Astrocyte (in vitro differentiated cells and primary cell): ENCODE measurements at regions not wholly inside any gene's neighbourhood (a gene's known extent, or its start where the extent isn't known, plus 50 kb on each side); places are given as distances from the start of the nearest gene placed in this dataset.

Source experiments
- DNase-seq: peaks from one replicate; pipeline ENCODE4 v3.0.0-alpha.2; 2010; ENCODE audit warnings: low read depth
- FAIRE-seq: peaks from 2 replicates; lab custom pipeline; 2011; peaks lifted over from hg19 to GRCh38; lab: Jason Lieb, UNC
- H2AFZ ChIP-seq: 2 replicates; pipeline ENCODE4 v1.6.0; 2012; ENCODE audit warnings: low read depth, low read length, inconsistent platforms
- H3K27ac ChIP-seq: 2 replicates; pipeline ENCODE4 v1.5.1; 2011; ENCODE audit warnings: low read depth, low read length, inconsistent platforms
- H3K27me3 ChIP-seq: 2 replicates; pipeline ENCODE4 v1.6.0; 2011; ENCODE audit warnings: low read length, inconsistent platforms; ENCODE audit not compliant: insufficient read depth
- H3K36me3 ChIP-seq: 2 replicates; pipeline ENCODE4 v1.5.1; 2011; ENCODE audit warnings: low read length, inconsistent platforms; ENCODE audit not compliant: insufficient read depth
- H3K4me1 ChIP-seq: 2 replicates; pipeline ENCODE4 v1.5.1; 2011; ENCODE audit warnings: low read length, inconsistent platforms; ENCODE audit not compliant: insufficient read depth
- H3K4me2 ChIP-seq: 2 replicates; pipeline ENCODE4 v1.6.0; 2012; ENCODE audit warnings: low read length, inconsistent platforms
- H3K4me3 ChIP-seq: 2 replicates; pipeline ENCODE4 v1.5.1; 2011; ENCODE audit warnings: low read depth, mild to moderate bottlenecking, low read length, inconsistent platforms; ENCODE audit not compliant: insufficient read depth
- H3K79me2 ChIP-seq: 2 replicates; pipeline ENCODE4 v1.6.0; 2012; ENCODE audit warnings: mild to moderate bottlenecking, low read length, inconsistent platforms; ENCODE audit not compliant: insufficient read depth
- H3K9ac ChIP-seq: 2 replicates; pipeline ENCODE4 v1.6.0; 2012; ENCODE audit warnings: mild to moderate bottlenecking, low read length, inconsistent platforms
- H3K9me3 ChIP-seq: 2 replicates; pipeline ENCODE4 v1.5.1; 2012; ENCODE audit warnings: low read depth, mild to moderate bottlenecking, low read length, inconsistent platforms; ENCODE audit not compliant: insufficient read depth
- H4K20me1 ChIP-seq: 2 replicates; pipeline ENCODE4 v1.6.0; 2012; ENCODE audit warnings: low read length, inconsistent platforms; ENCODE audit not compliant: insufficient read depth
- H3K27ac Mint-ChIP-seq: one replicate; pipeline ENCODE4 v1.8.0; 2021; ENCODE audit warnings: mild to moderate bottlenecking, mixed read lengths; ENCODE audit not compliant: unreplicated experiment
- H3K27me3 Mint-ChIP-seq: one replicate; pipeline ENCODE4 v1.8.0; 2021; ENCODE audit warnings: low read depth, mixed read lengths; ENCODE audit not compliant: unreplicated experiment
- H3K36me3 Mint-ChIP-seq: one replicate; pipeline ENCODE4 v1.8.0; 2021; ENCODE audit warnings: low read depth, mixed read lengths; ENCODE audit not compliant: unreplicated experiment
- H3K4me1 Mint-ChIP-seq: one replicate; pipeline ENCODE4 v1.8.0; 2021; ENCODE audit warnings: low read depth, mixed read lengths; ENCODE audit not compliant: unreplicated experiment
- H3K4me3 Mint-ChIP-seq: one replicate; pipeline ENCODE4 v1.8.0; 2021; ENCODE audit warnings: mild to moderate bottlenecking, moderate library complexity, mixed read lengths; ENCODE audit not compliant: unreplicated experiment
- H3K9me3 Mint-ChIP-seq: one replicate; pipeline ENCODE4 v1.8.0; 2021; ENCODE audit warnings: mild to moderate bottlenecking, mixed read lengths; ENCODE audit not compliant: unreplicated experiment
- CTCF ChIP-seq: IDR thresholded peaks from 2 replicates; pipeline ENCODE4 v1.5.1; 2011; ENCODE audit warnings: low read depth, mild to moderate bottlenecking, inconsistent platforms, low read length, moderate library complexity; ENCODE audit not compliant: insufficient read depth
- EZH2 ChIP-seq: IDR thresholded peaks from 2 replicates; pipeline ENCODE4 v1.6.1; 2012; ENCODE audit warnings: mild to moderate bottlenecking, low read length, inconsistent platforms; ENCODE audit not compliant: insufficient read depth

GRCh38 chr5:9976621-9977020 lies 273.1 kb downstream of the ATPSCKMT start:
- H4K20me1 ChIP-seq: no peaks in the 10 kb centered on the region
- Mint-ChIP-seq H3K27me3 (no peaks in the 10 kb centered on the region), H3K9me3 (peaks cover 3% of the 10 kb centered on the region), H3K4me3 (no peak overlapping the region), H3K4me1 (no peaks in the 10 kb centered on the region), H3K27ac (no peak overlapping the region), H3K36me3 (no peaks in the 10 kb centered on the region)
- H3K4me1 ChIP-seq: no peaks in the 10 kb centered on the region
- no peak overlapping the region for H2AFZ ChIP-seq
- TF ChIP-seq EZH2 (no peak), CTCF (no peak)
- FAIRE-seq (no peak), DNase-seq (no peak)
- no peak overlapping the region for H3K4me3 ChIP-seq
- no peaks in the 10 kb centered on the region for H3K9me3 ChIP-seq
- H3K4me2 ChIP-seq: no peak overlapping the region
- no peak overlapping the region for H3K27ac ChIP-seq
- H3K79me2 ChIP-seq: no peaks in the 10 kb centered on the region
- no peaks in the 10 kb centered on the region for H3K27me3 ChIP-seq
- no peak overlapping the region for H3K9ac ChIP-seq
- no peaks in the 10 kb centered on the region for H3K36me3 ChIP-seq

GRCh38 chr5:9972059-9972458 lies 277.6 kb downstream of the ATPSCKMT start:
- Mint-ChIP-seq H3K9me3 (peaks cover 6% of the 10 kb centered on the region), H3K4me3 (no peak overlapping the region), H3K27me3 (no peaks in the 10 kb centered on the region), H3K4me1 (no peaks in the 10 kb centered on the region), H3K27ac (no peak overlapping the region), H3K36me3 (no peaks in the 10 kb centered on the region)
- no peak overlapping the region for H3K27ac ChIP-seq
- H3K36me3 ChIP-seq: no peaks in the 10 kb centered on the region
- no peaks in the 10 kb centered on the region for H3K27me3 ChIP-seq
- no peaks in the 10 kb centered on the region for H3K79me2 ChIP-seq
- no peak overlapping the region for H3K4me2 ChIP-seq
- no peak overlapping the region for H3K9ac ChIP-seq
- no peaks in the 10 kb centered on the region for H3K9me3 ChIP-seq
- no peak overlapping the region for H3K4me3 ChIP-seq
- H4K20me1 ChIP-seq: no peaks in the 10 kb centered on the region
- no peak for FAIRE-seq
- DNase-seq: no peak
- no peak overlapping the region for H2AFZ ChIP-seq
- H3K4me1 ChIP-seq: no peaks in the 10 kb centered on the region
- no peak for TF ChIP-seq EZH2
- TF ChIP-seq CTCF: no peak

GRCh38 chr5:9971301-9971700 lies 278.4 kb downstream of the ATPSCKMT start:
- FAIRE-seq: no peak
- no peak for TF ChIP-seq CTCF
- TF ChIP-seq EZH2: no peak

More at GRCh38 chr5:9971301-9971700, 278.4 kb downstream of the ATPSCKMT start:
- no peak overlapping the region for H3K4me2 ChIP-seq
- Mint-ChIP-seq H3K27me3 (no peaks in the 10 kb centered on the region), H3K4me1 (no peaks in the 10 kb centered on the region), H3K9me3 (peaks cover 6% of the 10 kb centered on the region), H3K36me3 (no peaks in the 10 kb centered on the region), H3K4me3 (no peak overlapping the region), H3K27ac (no peak overlapping the region)
- H3K4me1 ChIP-seq: no peaks in the 10 kb centered on the region
- no peak for DNase-seq
- H3K27ac ChIP-seq: no peak overlapping the region
- no peaks in the 10 kb centered on the region for H3K36me3 ChIP-seq
- no peaks in the 10 kb centered on the region for H4K20me1 ChIP-seq
- no peak overlapping the region for H2AFZ ChIP-seq
- no peak overlapping the region for H3K9ac ChIP-seq
- H3K4me3 ChIP-seq: no peak overlapping the region
- no peaks in the 10 kb centered on the region for H3K27me3 ChIP-seq
- no peaks in the 10 kb centered on the region for H3K79me2 ChIP-seq
- H3K9me3 ChIP-seq: no peaks in the 10 kb centered on the region
